Nephron progenitor cell (in vitro differentiated cells): ENCODE measurements at regions not wholly inside any gene's neighbourhood (a gene's known extent, or its start where the extent isn't known, plus 50 kb on each side); places are given as distances from the start of the nearest gene placed in this dataset.

Experiments used
- DNase-seq: peaks from one replicate; pipeline ENCODE4 v3.0.0; 2021
- H3K27ac Mint-ChIP-seq: 2 replicates; pipeline ENCODE4 v1.8.0; 2021; ENCODE audit warnings: mild to moderate bottlenecking, moderate library complexity, mixed read lengths
- H3K27me3 Mint-ChIP-seq: 2 replicates; pipeline ENCODE4 v1.8.0; 2021; ENCODE audit warnings: mild to moderate bottlenecking, low read depth, mixed read lengths; ENCODE audit not compliant: poor library complexity
- H3K36me3 Mint-ChIP-seq: 2 replicates; pipeline ENCODE4 v1.8.0; 2021; ENCODE audit warnings: low read depth, mixed read lengths
- H3K4me1 Mint-ChIP-seq: 2 replicates; pipeline ENCODE4 v1.8.0; 2021; ENCODE audit warnings: mixed read lengths
- H3K4me3 Mint-ChIP-seq: 2 replicates; pipeline ENCODE4 v1.8.0; 2021; ENCODE audit warnings: mild to moderate bottlenecking, moderate library complexity, mixed read lengths
- H3K9me3 Mint-ChIP-seq: 2 replicates; pipeline ENCODE4 v1.8.0; 2021; ENCODE audit warnings: mild to moderate bottlenecking, moderate library complexity, mixed read lengths
- CTCF ChIP-seq: fragments of 200-600 bp; sonication (generic); IDR thresholded peaks from 2 replicates; pipeline ENCODE4 v1.5.0; 2021; ENCODE audit warnings: antibody characterized with exemption

GRCh38 chr9:28190981-28191380 lies 617.7 kb upstream of the C9orf72 start:
- DNase-seq = no peak
- peaks cover 3% of the 10 kb centered on the region for H3K27me3 Mint-ChIP-seq
- TF ChIP-seq CTCF = no peak
- no peaks in the 10 kb centered on the region for H3K4me1 Mint-ChIP-seq
- H3K9me3 Mint-ChIP-seq = peaks cover 4% of the 10 kb centered on the region
- no peak overlapping the region for H3K4me3 Mint-ChIP-seq
- H3K36me3 Mint-ChIP-seq = no peaks in the 10 kb centered on the region
- H3K27ac Mint-ChIP-seq = no peak overlapping the region

GRCh38 chr9:28197653-28198052 lies 624.4 kb upstream of the C9orf72 start:
- Mint-ChIP-seq H3K36me3 (no peaks in the 10 kb centered on the region), H3K4me1 (no peaks in the 10 kb centered on the region), H3K9me3 (no peaks in the 10 kb centered on the region), H3K4me3 (no peak overlapping the region), H3K27me3 (no peaks in the 10 kb centered on the region), H3K27ac (no peak overlapping the region)
- no peak for TF ChIP-seq CTCF
- DNase-seq = no peak

GRCh38 chr9:28203036-28203435 lies 629.8 kb upstream of the C9orf72 start:
- no peak overlapping the region for H3K4me3 Mint-ChIP-seq
- H3K9me3 Mint-ChIP-seq = no peaks in the 10 kb centered on the region
- TF ChIP-seq CTCF = no peak
- no peaks in the 10 kb centered on the region for H3K4me1 Mint-ChIP-seq
- no peak overlapping the region for H3K27ac Mint-ChIP-seq
- no peak for DNase-seq
- H3K27me3 Mint-ChIP-seq = no peaks in the 10 kb centered on the region
- no peaks in the 10 kb centered on the region for H3K36me3 Mint-ChIP-seq

GRCh38 chr9:28206280-28206679 lies 633.0 kb upstream of the C9orf72 start:
- TF ChIP-seq CTCF = no peak
- H3K9me3 Mint-ChIP-seq = no peaks in the 10 kb centered on the region
- no peaks in the 10 kb centered on the region for H3K27me3 Mint-ChIP-seq
- H3K36me3 Mint-ChIP-seq = no peaks in the 10 kb centered on the region
- H3K4me1 Mint-ChIP-seq = no peaks in the 10 kb centered on the region
- DNase-seq = no peak
- no peak overlapping the region for H3K4me3 Mint-ChIP-seq
- no peak overlapping the region for H3K27ac Mint-ChIP-seq

GRCh38 chr9:28207657-28208056 lies 634.4 kb upstream of the C9orf72 start:
- H3K4me1 Mint-ChIP-seq = no peaks in the 10 kb centered on the region
- no peaks in the 10 kb centered on the region for H3K27me3 Mint-ChIP-seq
- TF ChIP-seq CTCF = no peak
- H3K4me3 Mint-ChIP-seq = no peak overlapping the region
- no peaks in the 10 kb centered on the region for H3K9me3 Mint-ChIP-seq
- no peak overlapping the region for H3K27ac Mint-ChIP-seq
- DNase-seq = no peak
- no peaks in the 10 kb centered on the region for H3K36me3 Mint-ChIP-seq

GRCh38 chr9:28209130-28209529 lies 635.8 kb upstream of the C9orf72 start:
- no peak overlapping the region for H3K27ac Mint-ChIP-seq
- no peak for DNase-seq
- H3K9me3 Mint-ChIP-seq = no peaks in the 10 kb centered on the region
- no peak for TF ChIP-seq CTCF
- H3K4me1 Mint-ChIP-seq = no peaks in the 10 kb centered on the region
- no peaks in the 10 kb centered on the region for H3K36me3 Mint-ChIP-seq
- H3K4me3 Mint-ChIP-seq = no peak overlapping the region
- no peaks in the 10 kb centered on the region for H3K27me3 Mint-ChIP-seq
